RKO (cell line): ENCODE measurements at regions not wholly inside any gene's neighbourhood (a gene's known extent, or its start where the extent isn't known, plus 50 kb on each side); places are given as distances from the start of the nearest gene placed in this dataset.

ENCODE experiments used
- DNase-seq: peaks from one replicate; pipeline ENCODE4 v3.0.0-alpha.2; 2016; ENCODE audit warnings: low spot score

GRCh38 chr7:22563032-22563501 is 63.1 kb upstream of the STEAP1B start:
- no peak for DNase-seq

- no peak for DNase-seq
These were observed 62.1 kb upstream of the STEAP1B start for GRCh38 chr7:22561895-22562593.

- DNase-seq = no peak
These were observed 61.4 kb upstream of the STEAP1B start for GRCh38 chr7:22561321-22561811.

- peak; percentile 81 for DNase-seq
These were observed 60.0 kb upstream of the STEAP1B start for GRCh38 chr7:22559829-22560489.

GRCh38 chr7:22557167-22557566 is 57.2 kb upstream of the STEAP1B start:
- no peak for DNase-seq

DNA sequence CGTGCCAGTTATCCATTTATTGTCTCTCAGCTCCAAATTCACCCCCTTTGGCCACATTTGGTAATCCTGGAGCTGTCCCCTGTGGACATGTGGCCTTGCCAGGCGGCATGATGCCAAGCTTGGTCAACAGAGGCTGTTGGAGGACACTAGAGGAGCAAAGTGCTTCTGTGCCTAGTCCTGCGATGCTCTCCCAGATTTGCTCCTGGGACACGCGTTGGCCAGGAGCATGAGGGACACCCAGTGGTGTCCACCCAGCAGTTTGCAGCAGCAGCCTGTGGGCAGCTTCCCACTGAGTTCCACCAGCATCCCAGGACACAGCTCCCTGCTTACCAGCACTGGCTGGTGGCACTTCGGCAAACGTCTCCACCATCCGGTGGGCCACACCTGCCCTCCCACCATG is 55.5 kb upstream of the STEAP1B start:
- DNase-seq = no peak

DNA sequence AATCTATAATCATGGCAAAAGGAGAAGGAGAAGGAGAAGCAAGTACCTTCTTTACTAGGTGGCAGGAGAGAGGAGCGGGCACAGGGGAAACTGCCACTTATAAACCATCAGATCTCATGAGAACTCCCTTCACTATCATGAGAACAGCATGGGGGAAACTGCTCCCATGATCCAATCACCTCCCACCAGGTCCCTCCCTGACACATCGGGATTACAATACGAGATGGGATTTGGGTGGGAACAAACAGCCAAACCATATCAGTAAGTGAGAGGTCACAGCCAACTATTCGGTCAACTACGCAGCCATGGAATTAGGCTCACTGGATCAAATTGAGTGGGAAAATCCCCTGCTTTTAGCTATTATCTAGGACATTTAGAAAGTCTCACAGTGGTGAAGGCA is 54.2 kb upstream of the STEAP1B start:
- no peak for DNase-seq

GRCh38 chr7:22551768-22552513 is 52.0 kb upstream of the STEAP1B start:
- DNase-seq = no peak

- no peak for DNase-seq
These were observed 50.6 kb upstream of the STEAP1B start for GRCh38 chr7:22550514-22551030.

DNA sequence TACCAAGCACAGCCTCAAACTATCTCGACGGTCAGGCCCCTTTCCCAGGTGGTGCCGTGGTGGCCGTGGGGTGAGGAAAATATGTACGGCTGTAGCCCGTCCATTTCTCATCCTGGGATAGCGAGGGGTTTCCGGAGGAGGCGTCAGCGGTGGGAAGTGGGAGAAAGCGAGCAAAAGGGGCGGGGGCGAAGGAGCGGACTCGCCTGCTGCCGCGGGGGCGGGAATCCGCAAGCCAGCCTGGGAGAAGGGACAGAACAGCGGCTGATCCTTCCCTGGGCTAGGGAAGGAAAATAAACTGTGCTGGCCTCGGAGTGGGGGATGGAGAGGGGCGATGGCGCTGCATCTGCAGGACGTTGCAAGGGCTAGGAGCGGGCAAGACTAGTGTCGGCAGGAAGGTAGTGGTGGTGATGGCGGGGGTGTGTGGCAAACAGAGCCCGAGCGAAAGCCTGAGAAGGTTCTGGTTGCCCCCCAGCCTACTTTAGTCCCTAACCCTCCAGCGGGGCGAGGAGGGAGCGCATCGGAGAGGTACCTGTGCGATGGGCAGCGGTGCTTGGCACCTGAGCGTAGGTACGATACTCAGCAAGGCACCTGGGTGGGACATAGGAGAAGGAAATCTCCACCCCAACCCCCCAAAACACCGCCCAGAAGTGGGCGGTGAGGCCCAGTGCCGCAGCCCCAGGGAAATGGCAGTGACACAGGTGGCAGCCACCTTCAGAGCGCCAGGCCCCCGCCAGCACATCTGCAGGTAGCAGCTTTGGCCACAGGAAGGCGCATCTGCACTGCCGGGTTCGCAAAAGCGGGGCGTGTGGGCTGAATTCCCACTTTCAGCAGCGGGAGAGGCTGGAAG is 49.9 kb upstream of the STEAP1B start:
- DNase-seq = no peak
